Hepatocyte (in vitro differentiated cells): ENCODE measurements at regions not wholly inside any gene's neighbourhood (a gene's known extent, or its start where the extent isn't known, plus 50 kb on each side); places are given as distances from the start of the nearest gene placed in this dataset.

Source experiments
- DNase-seq: peaks from one replicate; pipeline ENCODE4 v3.0.0-alpha.2; 2016; ENCODE audit warnings: low spot score
- H2AFZ ChIP-seq: fragments of 200-600 bp; sonication (generic); 2 replicates; pipeline ENCODE4 v1.6.0; 2016; ENCODE audit warnings: antibody characterized with exemption, mild to moderate bottlenecking
- H3K27ac ChIP-seq: fragments of 200-600 bp; sonication (generic); 2 replicates; pipeline ENCODE4 v1.5.1; 2016; ENCODE audit warnings: mild to moderate bottlenecking
- H3K27me3 ChIP-seq: fragments of 200-600 bp; sonication (generic); 2 replicates; pipeline ENCODE4 v1.6.1; 2016
- H3K36me3 ChIP-seq: fragments of 200-600 bp; sonication (generic); replicated peaks from 2 replicates; pipeline ENCODE4 v1.5.1; 2016; ENCODE audit warnings: low read depth; ENCODE audit not compliant: insufficient read depth
- H3K4me1 ChIP-seq: fragments of 200-600 bp; sonication (generic); 2 replicates; pipeline ENCODE4 v1.5.1; 2016; ENCODE audit warnings: mild to moderate bottlenecking, moderate library complexity; ENCODE audit not compliant: insufficient read depth
- H3K4me2 ChIP-seq: fragments of 200-600 bp; sonication (generic); 2 replicates; pipeline ENCODE4 v1.6.0; 2016
- H3K4me3 ChIP-seq: fragments of 200-600 bp; sonication (generic); 2 replicates; pipeline ENCODE4 v1.5.1; 2016; ENCODE audit warnings: mild to moderate bottlenecking
- H3K79me2 ChIP-seq: fragments of 200-600 bp; sonication (generic); 2 replicates; pipeline ENCODE4 v1.6.0; 2017; ENCODE audit warnings: mild to moderate bottlenecking
- H3K9me2 ChIP-seq: fragments of 200-600 bp; sonication (generic); replicated peaks from 2 replicates; pipeline ENCODE4 v1.6.0; 2017; ENCODE audit warnings: mild to moderate bottlenecking; ENCODE audit not compliant: insufficient read depth
- H3K9me3 ChIP-seq: fragments of 200-600 bp; sonication (generic); 2 replicates; pipeline ENCODE4 v1.5.1; 2016; ENCODE audit warnings: low read depth, mild to moderate bottlenecking
- H4K20me1 ChIP-seq: fragments of 200-600 bp; sonication (generic); 2 replicates; pipeline ENCODE4 v1.6.0; 2016; ENCODE audit warnings: mild to moderate bottlenecking; ENCODE audit not compliant: insufficient read depth, poor library complexity, severe bottlenecking
- EZH2 ChIP-seq: fragments of 200-600 bp; sonication (generic); IDR thresholded peaks from 2 replicates; pipeline ENCODE4 v1.6.1; 2016; ENCODE audit warnings: antibody characterized with exemption, mild to moderate bottlenecking, borderline replicate concordance
- EZH2phosphoT487 ChIP-seq: fragments of 200-600 bp; sonication (generic); IDR thresholded peaks from one replicate; pipeline ENCODE4 v1.6.1; 2018; ENCODE audit warnings: antibody characterized with exemption, mild to moderate bottlenecking, low read depth, moderate library complexity; ENCODE audit not compliant: unreplicated experiment, severe bottlenecking
- WGBS: methylation state at CpG from one replicate; pipeline ENCODE4 v1.1.6; 2016; ENCODE audit warnings: low lambda C conversion rate; ENCODE audit errors: missing lambda C conversion rate; 5-methylcytosine and 5-hydroxymethylcytosine counted together
- TF ChIP-seq, protein P1 (sequence below): fragments of 200-600 bp; sonication (generic); IDR thresholded peaks from 2 replicates; pipeline ENCODE4 v1.5.1; 2016; ENCODE audit warnings: antibody characterized with exemption, mild to moderate bottlenecking; ENCODE audit not compliant: poor library complexity

GRCh38 chr3:46141813-46142212 lies 66.3 kb downstream of the CCR1 start:
- no peaks in the 10 kb centered on the region for H4K20me1 ChIP-seq
- no peak overlapping the region for H3K27ac ChIP-seq
- H3K4me1 ChIP-seq: no peaks in the 10 kb centered on the region
- 76% methylated on average over 9 of the region's 9 CpGs for WGBS
- no peaks in the 10 kb centered on the region for H3K9me3 ChIP-seq
- H3K79me2 ChIP-seq: no peaks in the 10 kb centered on the region
- no peak for DNase-seq
- H3K4me3 ChIP-seq: no peak overlapping the region
- no peaks in the 10 kb centered on the region for H3K9me2 ChIP-seq
- H2AFZ ChIP-seq: no peak overlapping the region
- no peaks in the 10 kb centered on the region for H3K27me3 ChIP-seq
- no peaks in the 10 kb centered on the region for H3K36me3 ChIP-seq
- TF ChIP-seq EZH2phosphoT487 (no peak), EZH2 (no peak)
- TF ChIP-seq, protein P1, sequence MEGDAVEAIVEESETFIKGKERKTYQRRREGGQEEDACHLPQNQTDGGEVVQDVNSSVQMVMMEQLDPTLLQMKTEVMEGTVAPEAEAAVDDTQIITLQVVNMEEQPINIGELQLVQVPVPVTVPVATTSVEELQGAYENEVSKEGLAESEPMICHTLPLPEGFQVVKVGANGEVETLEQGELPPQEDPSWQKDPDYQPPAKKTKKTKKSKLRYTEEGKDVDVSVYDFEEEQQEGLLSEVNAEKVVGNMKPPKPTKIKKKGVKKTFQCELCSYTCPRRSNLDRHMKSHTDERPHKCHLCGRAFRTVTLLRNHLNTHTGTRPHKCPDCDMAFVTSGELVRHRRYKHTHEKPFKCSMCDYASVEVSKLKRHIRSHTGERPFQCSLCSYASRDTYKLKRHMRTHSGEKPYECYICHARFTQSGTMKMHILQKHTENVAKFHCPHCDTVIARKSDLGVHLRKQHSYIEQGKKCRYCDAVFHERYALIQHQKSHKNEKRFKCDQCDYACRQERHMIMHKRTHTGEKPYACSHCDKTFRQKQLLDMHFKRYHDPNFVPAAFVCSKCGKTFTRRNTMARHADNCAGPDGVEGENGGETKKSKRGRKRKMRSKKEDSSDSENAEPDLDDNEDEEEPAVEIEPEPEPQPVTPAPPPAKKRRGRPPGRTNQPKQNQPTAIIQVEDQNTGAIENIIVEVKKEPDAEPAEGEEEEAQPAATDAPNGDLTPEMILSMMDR: no peak
- H3K4me2 ChIP-seq: no peak overlapping the region

DNA sequence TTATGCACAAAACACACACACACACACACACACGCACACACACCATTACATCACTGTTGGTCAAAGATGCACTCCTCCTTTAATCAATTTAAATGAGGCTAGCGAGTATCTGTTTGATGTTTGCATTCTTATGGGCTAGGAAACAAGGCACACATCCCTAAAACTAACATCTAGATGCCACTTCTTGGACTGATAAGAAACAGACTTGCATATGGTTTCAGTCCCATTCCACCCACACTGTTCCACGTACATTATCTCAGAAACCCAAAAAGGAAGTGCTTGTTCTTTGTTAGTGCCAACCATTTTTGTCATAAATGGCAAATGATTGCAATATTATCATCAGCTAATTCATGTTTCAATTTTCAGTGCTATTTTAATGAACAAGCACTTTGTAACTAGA lies 69.5 kb downstream of the CCR1 start:
- Histone ChIP-seq H3K27me3 (no peaks in the 10 kb centered on the region), H3K27ac (no peak overlapping the region), H3K9me2 (no peaks in the 10 kb centered on the region), H3K36me3 (no peaks in the 10 kb centered on the region), H3K4me3 (no peak overlapping the region), H4K20me1 (no peaks in the 10 kb centered on the region), H3K79me2 (no peaks in the 10 kb centered on the region), H3K4me2 (no peak overlapping the region), H3K9me3 (no peaks in the 10 kb centered on the region), H2AFZ (no peak overlapping the region), H3K4me1 (no peaks in the 10 kb centered on the region)
- TF ChIP-seq EZH2phosphoT487: no peak
- TF ChIP-seq, protein P1: no peak
- no peak for TF ChIP-seq EZH2
- WGBS: 60% methylated on average over 3 of the region's 3 CpGs
- no peak for DNase-seq

- no peaks in the 10 kb centered on the region for H3K9me2 ChIP-seq
- 90% methylated on average over 3 of the region's 3 CpGs for WGBS
- no peak overlapping the region for H3K27ac ChIP-seq
- no peaks in the 10 kb centered on the region for H3K9me3 ChIP-seq
- no peaks in the 10 kb centered on the region for H4K20me1 ChIP-seq
- H3K4me3 ChIP-seq: no peak overlapping the region
- H2AFZ ChIP-seq: no peak overlapping the region
- H3K79me2 ChIP-seq: no peaks in the 10 kb centered on the region
- H3K4me1 ChIP-seq: no peaks in the 10 kb centered on the region
- no peak for DNase-seq
- no peaks in the 10 kb centered on the region for H3K36me3 ChIP-seq
- no peak overlapping the region for H3K4me2 ChIP-seq
- no peaks in the 10 kb centered on the region for H3K27me3 ChIP-seq
- no peak for TF ChIP-seq EZH2
- TF ChIP-seq, protein P1: no peak
- TF ChIP-seq EZH2phosphoT487: no peak
Measured at GRCh38 chr3:46135475-46135874, 72.6 kb downstream of the CCR1 start.

GRCh38 chr3:46133285-46133684 lies 74.8 kb downstream of the CCR1 start:
- no peaks in the 10 kb centered on the region for H3K79me2 ChIP-seq
- H2AFZ ChIP-seq: no peak overlapping the region
- H3K4me3 ChIP-seq: no peak overlapping the region
- no peak for TF ChIP-seq EZH2phosphoT487
- no peaks in the 10 kb centered on the region for H4K20me1 ChIP-seq
- H3K36me3 ChIP-seq: no peaks in the 10 kb centered on the region
- H3K9me2 ChIP-seq: no peaks in the 10 kb centered on the region
- H3K4me1 ChIP-seq: no peaks in the 10 kb centered on the region
- H3K9me3 ChIP-seq: no peaks in the 10 kb centered on the region
- H3K27me3 ChIP-seq: no peaks in the 10 kb centered on the region
- 88% methylated on average over 3 of the region's 3 CpGs for WGBS
- no peak for DNase-seq
- no peak overlapping the region for H3K27ac ChIP-seq
- H3K4me2 ChIP-seq: no peak overlapping the region
